ENCODE measurements at regions not wholly inside any gene's neighbourhood (a gene's known extent, or its start where the extent isn't known, plus 50 kb on each side); places are given as distances from the start of the nearest gene placed in this dataset.

GRCh38 chr17:34099859-34100515 is 155.1 kb upstream of the CCL2 start:
- no peak for DNase-seq (ENCODE audit: low read depth in 2 of 3, low spot score in 2 of 3)

GRCh38 chr17:34107019-34107418 is 148.1 kb upstream of the CCL2 start:
- DNase-seq (ENCODE audit: low read depth in 2 of 3, low spot score in 2 of 3) = no peak

GRCh38 chr17:34110315-34110714 is 144.8 kb upstream of the CCL2 start:
- DNase-seq (ENCODE audit: low read depth in 2 of 3, low spot score in 2 of 3) = no peak

GRCh38 chr17:34113089-34113488 is 142.0 kb upstream of the CCL2 start:
- DNase-seq (ENCODE audit: low read depth in 2 of 3, low spot score in 2 of 3) = no peak

GRCh38 chr17:34114174-34114573 is 140.9 kb upstream of the CCL2 start:
- DNase-seq (ENCODE audit: low read depth in 2 of 3, low spot score in 2 of 3) = no peak

- no peak for DNase-seq (ENCODE audit: low read depth in 2 of 3, low spot score in 2 of 3)
These were observed 138.8 kb upstream of the CCL2 start for GRCh38 chr17:34116306-34116705.

GRCh38 chr17:34117332-34117731 is 137.8 kb upstream of the CCL2 start:
- DNase-seq (ENCODE audit: low read depth in 2 of 3, low spot score in 2 of 3) = no peak

GRCh38 chr17:34117811-34118210 is 137.3 kb upstream of the CCL2 start:
- DNase-seq (ENCODE audit: low read depth in 2 of 3, low spot score in 2 of 3) = no peak

- DNase-seq (ENCODE audit: low read depth in 2 of 3, low spot score in 2 of 3) = no peak
These were observed 136.5 kb upstream of the CCL2 start for GRCh38 chr17:34118564-34118963.

GRCh38 chr17:34121311-34121710 is 133.8 kb upstream of the CCL2 start:
- no peak for DNase-seq (ENCODE audit: low read depth in 2 of 3, low spot score in 2 of 3)

GRCh38 chr17:34122515-34122914 is 132.6 kb upstream of the CCL2 start:
- no peak for DNase-seq (ENCODE audit: low read depth in 2 of 3, low spot score in 2 of 3)

GRCh38 chr17:34125010-34125409 is 130.1 kb upstream of the CCL2 start:
- DNase-seq (ENCODE audit: low read depth in 2 of 3, low spot score in 2 of 3) = no peak

- no peak for DNase-seq (ENCODE audit: low read depth in 2 of 3, low spot score in 2 of 3)
These were observed 129.2 kb upstream of the CCL2 start for GRCh38 chr17:34125921-34126320.

GRCh38 chr17:34126496-34126895 is 128.6 kb upstream of the CCL2 start:
- DNase-seq (ENCODE audit: low read depth in 2 of 3, low spot score in 2 of 3) = no peak

- no peak for DNase-seq (ENCODE audit: low read depth in 2 of 3, low spot score in 2 of 3)
These were observed 128.1 kb upstream of the CCL2 start for GRCh38 chr17:34126965-34127364.

GRCh38 chr17:34130544-34130943 is 124.5 kb upstream of the CCL2 start:
- DNase-seq (ENCODE audit: low read depth in 2 of 3, low spot score in 2 of 3) = no peak

- DNase-seq (ENCODE audit: low read depth in 2 of 3, low spot score in 2 of 3) = no peak
These were observed 123.7 kb upstream of the CCL2 start for GRCh38 chr17:34131386-34131785.

- no peak for DNase-seq (ENCODE audit: low read depth in 2 of 3, low spot score in 2 of 3)
These were observed 121.7 kb upstream of the CCL2 start for GRCh38 chr17:34133350-34133749.

GRCh38 chr17:34135841-34136240 is 119.2 kb upstream of the CCL2 start:
- DNase-seq (ENCODE audit: low read depth in 2 of 3, low spot score in 2 of 3) = no peak

GRCh38 chr17:34140006-34140405 is 115.1 kb upstream of the CCL2 start:
- no peak for DNase-seq (ENCODE audit: low read depth in 2 of 3, low spot score in 2 of 3)

- no peak for DNase-seq (ENCODE audit: low read depth in 2 of 3, low spot score in 2 of 3)
These were observed 113.5 kb upstream of the CCL2 start for GRCh38 chr17:34141590-34141989.

GRCh38 chr17:34143430-34143829 is 111.7 kb upstream of the CCL2 start:
- no peak for DNase-seq (ENCODE audit: low read depth in 2 of 3, low spot score in 2 of 3)

GRCh38 chr17:34146440-34147043 is 108.5 kb upstream of the CCL2 start:
- DNase-seq (ENCODE audit: low read depth in 2 of 3, low spot score in 2 of 3) = peak in 2 of 3 donors; percentile 58 to 77

Data from hematopoietic multipotent progenitor cell (in vitro differentiated cells).